ENCODE measurements at regions not wholly inside any gene's neighbourhood (a gene's known extent, or its start where the extent isn't known, plus 50 kb on each side); places are given as distances from the start of the nearest gene placed in this dataset.
"Not testable (repeated sequence)": the region's sequence is repeated elsewhere in the genome, so short reads cannot be mapped to it uniquely, and the experiment has no call there.

- intact Hi-C loops (cut with micrococcal nuclease): not testable (repeated sequence)
These were observed 385.0 kb upstream of the TPM1 start for GRCh38 chr15:62657501-62657900.

GRCh38 chr15:62658498-62658897 lies 384.0 kb upstream of the TPM1 start:
- H3K36me3 Mint-ChIP-seq (ENCODE audit: low read depth): no peaks in the 10 kb centered on the region
- CTCF ChIA-PET: interaction anchor here (0.6 kb wide), 1 partner anchor 65 kb away, joined by 3 read pairs; no protein-coding TSS in a partner anchor
- intact Hi-C loops (cut with micrococcal nuclease): no loop called here
- H3K4me1 Mint-ChIP-seq (ENCODE audit: low read depth): no peaks in the 10 kb centered on the region
- no peaks in the 10 kb centered on the region for H3K9me3 Mint-ChIP-seq
- no peak overlapping the region for H3K27ac Mint-ChIP-seq
- DNase-seq: no peak
- H3K27me3 Mint-ChIP-seq (ENCODE audit: low read depth): peaks cover 1% of the 10 kb centered on the region
- H3K4me3 Mint-ChIP-seq: no peak overlapping the region

More at GRCh38 chr15:62657501-62657900, 385.0 kb upstream of the TPM1 start:
- H3K27me3 Mint-ChIP-seq (ENCODE audit: low read depth); H3K36me3 Mint-ChIP-seq (ENCODE audit: low read depth); H3K4me1 Mint-ChIP-seq (ENCODE audit: low read depth); H3K9me3 Mint-ChIP-seq; DNase-seq; H3K27ac Mint-ChIP-seq; H3K4me3 Mint-ChIP-seq; CTCF ChIA-PET: not testable (repeated sequence)

GRCh38 chr15:62663547-62663946 lies 379.0 kb upstream of the TPM1 start:
- no peaks in the 10 kb centered on the region for H3K9me3 Mint-ChIP-seq
- intact Hi-C loops (cut with micrococcal nuclease): no loop called here
- peaks cover 1% of the 10 kb centered on the region for H3K27me3 Mint-ChIP-seq (ENCODE audit: low read depth)
- DNase-seq: no peak
- no peak overlapping the region for H3K27ac Mint-ChIP-seq
- CTCF ChIA-PET: no interaction called here
- H3K4me3 Mint-ChIP-seq: no peak overlapping the region
- no peaks in the 10 kb centered on the region for H3K4me1 Mint-ChIP-seq (ENCODE audit: low read depth)
- no peaks in the 10 kb centered on the region for H3K36me3 Mint-ChIP-seq (ENCODE audit: low read depth)

GRCh38 chr15:62665449-62665848 lies 377.1 kb upstream of the TPM1 start:
- no peaks in the 10 kb centered on the region for H3K9me3 Mint-ChIP-seq
- no peaks in the 10 kb centered on the region for H3K4me1 Mint-ChIP-seq (ENCODE audit: low read depth)
- H3K27ac Mint-ChIP-seq: no peak overlapping the region
- no peaks in the 10 kb centered on the region for H3K27me3 Mint-ChIP-seq (ENCODE audit: low read depth)
- no peak for DNase-seq
- CTCF ChIA-PET: no interaction called here
- intact Hi-C loops (cut with micrococcal nuclease): no loop called here
- H3K36me3 Mint-ChIP-seq (ENCODE audit: low read depth): no peaks in the 10 kb centered on the region
- H3K4me3 Mint-ChIP-seq: no peak overlapping the region

- CTCF ChIA-PET: no interaction called here
- Mint-ChIP-seq H3K4me1 (ENCODE audit: low read depth) (no peaks in the 10 kb centered on the region), H3K27me3 (ENCODE audit: low read depth) (no peaks in the 10 kb centered on the region), H3K36me3 (ENCODE audit: low read depth) (no peaks in the 10 kb centered on the region), H3K9me3 (no peaks in the 10 kb centered on the region), H3K4me3 (no peak overlapping the region), H3K27ac (no peak overlapping the region)
- DNase-seq: no peak
- intact Hi-C loops (cut with micrococcal nuclease): no loop called here
These were observed 376.5 kb upstream of the TPM1 start for GRCh38 chr15:62666046-62666445.

- no peaks in the 10 kb centered on the region for H3K27me3 Mint-ChIP-seq (ENCODE audit: low read depth)
- H3K9me3 Mint-ChIP-seq: no peaks in the 10 kb centered on the region
- no peak overlapping the region for H3K27ac Mint-ChIP-seq
- no peaks in the 10 kb centered on the region for H3K4me1 Mint-ChIP-seq (ENCODE audit: low read depth)
- no peaks in the 10 kb centered on the region for H3K36me3 Mint-ChIP-seq (ENCODE audit: low read depth)
- no peak for DNase-seq
- no peak overlapping the region for H3K4me3 Mint-ChIP-seq
- intact Hi-C loops (cut with micrococcal nuclease): no loop called here
- CTCF ChIA-PET: no interaction called here
These were observed 370.3 kb upstream of the TPM1 start for GRCh38 chr15:62672268-62672667.

GRCh38 chr15:62676891-62677290 lies 365.7 kb upstream of the TPM1 start:
- H3K27me3 Mint-ChIP-seq (ENCODE audit: low read depth): peaks cover 2% of the 10 kb centered on the region
- intact Hi-C loops (cut with micrococcal nuclease): no loop called here

GRCh38 chr15:62681939-62682896 lies 360.3 kb upstream of the TPM1 start:
- H3K4me1 Mint-ChIP-seq (ENCODE audit: low read depth): no peaks in the 10 kb centered on the region
- no peaks in the 10 kb centered on the region for H3K9me3 Mint-ChIP-seq
- H3K27ac Mint-ChIP-seq: no peak overlapping the region
- intact Hi-C loops (cut with micrococcal nuclease): no loop called here
- H3K4me3 Mint-ChIP-seq: no peak overlapping the region
- CTCF ChIA-PET: no interaction called here
- no peaks in the 10 kb centered on the region for H3K36me3 Mint-ChIP-seq (ENCODE audit: low read depth)
- H3K27me3 Mint-ChIP-seq (ENCODE audit: low read depth): peaks cover 4% of the 10 kb centered on the region
- DNase-seq: no peak

More at GRCh38 chr15:62676891-62677290, 365.7 kb upstream of the TPM1 start:
- no peak for DNase-seq
- no peak overlapping the region for H3K27ac Mint-ChIP-seq
- no peaks in the 10 kb centered on the region for H3K36me3 Mint-ChIP-seq (ENCODE audit: low read depth)
- CTCF ChIA-PET: no interaction called here
- H3K4me3 Mint-ChIP-seq: no peak overlapping the region
- no peaks in the 10 kb centered on the region for H3K4me1 Mint-ChIP-seq (ENCODE audit: low read depth)
- H3K9me3 Mint-ChIP-seq: no peaks in the 10 kb centered on the region

GRCh38 chr15:62683192-62683591 lies 359.4 kb upstream of the TPM1 start:
- DNase-seq; H3K27me3 Mint-ChIP-seq (ENCODE audit: low read depth); H3K36me3 Mint-ChIP-seq (ENCODE audit: low read depth); H3K9me3 Mint-ChIP-seq; CTCF ChIA-PET; H3K4me1 Mint-ChIP-seq (ENCODE audit: low read depth); H3K4me3 Mint-ChIP-seq; intact Hi-C loops (cut with micrococcal nuclease); H3K27ac Mint-ChIP-seq: not testable (repeated sequence)

- Mint-ChIP-seq H3K9me3 (no peaks in the 10 kb centered on the region), H3K27ac (no peak overlapping the region), H3K27me3 (ENCODE audit: low read depth) (peaks cover 4% of the 10 kb centered on the region), H3K36me3 (ENCODE audit: low read depth) (no peaks in the 10 kb centered on the region), H3K4me1 (ENCODE audit: low read depth) (no peaks in the 10 kb centered on the region), H3K4me3 (no peak overlapping the region)
- CTCF ChIA-PET: no interaction called here
- intact Hi-C loops (cut with micrococcal nuclease): no loop called here
- DNase-seq: no peak
These were observed 358.3 kb upstream of the TPM1 start for GRCh38 chr15:62684123-62684808.

GRCh38 chr15:62691008-62691407 lies 351.5 kb upstream of the TPM1 start:
- Mint-ChIP-seq H3K36me3 (ENCODE audit: low read depth) (no peaks in the 10 kb centered on the region), H3K4me3 (no peak overlapping the region), H3K4me1 (ENCODE audit: low read depth) (no peaks in the 10 kb centered on the region), H3K27ac (no peak overlapping the region), H3K27me3 (ENCODE audit: low read depth) (no peaks in the 10 kb centered on the region), H3K9me3 (no peaks in the 10 kb centered on the region)
- intact Hi-C loops (cut with micrococcal nuclease): no loop called here
- DNase-seq: no peak
- CTCF ChIA-PET: no interaction called here

GRCh38 chr15:62697636-62698035 lies 344.9 kb upstream of the TPM1 start:
- H3K9me3 Mint-ChIP-seq: no peaks in the 10 kb centered on the region
- CTCF ChIA-PET: no interaction called here
- DNase-seq: no peak
- no peak overlapping the region for H3K4me3 Mint-ChIP-seq
- H3K4me1 Mint-ChIP-seq (ENCODE audit: low read depth): no peaks in the 10 kb centered on the region
- H3K27me3 Mint-ChIP-seq (ENCODE audit: low read depth): no peaks in the 10 kb centered on the region
- no peak overlapping the region for H3K27ac Mint-ChIP-seq
- no peaks in the 10 kb centered on the region for H3K36me3 Mint-ChIP-seq (ENCODE audit: low read depth)
- intact Hi-C loops (cut with micrococcal nuclease): no loop called here

- no peaks in the 10 kb centered on the region for H3K27me3 Mint-ChIP-seq (ENCODE audit: low read depth)
- H3K4me1 Mint-ChIP-seq (ENCODE audit: low read depth): no peaks in the 10 kb centered on the region
- H3K9me3 Mint-ChIP-seq: no peaks in the 10 kb centered on the region
- no peak overlapping the region for H3K4me3 Mint-ChIP-seq
- H3K27ac Mint-ChIP-seq: no peak overlapping the region
- H3K36me3 Mint-ChIP-seq (ENCODE audit: low read depth): no peaks in the 10 kb centered on the region
- DNase-seq: no peak
- intact Hi-C loops (cut with micrococcal nuclease): no loop called here
- CTCF ChIA-PET: interaction anchor here (1.0 kb wide), 1 partner anchor 43 kb away, joined by 3 read pairs; no protein-coding TSS in a partner anchor
These were observed 343.9 kb upstream of the TPM1 start for GRCh38 chr15:62698646-62699045.

All from activated naive CD4-positive, alpha-beta T cell treated with anti-CD3 and anti-CD28 coated beads for 36 hours (primary cell).